ENCODE measurements at regions not wholly inside any gene's neighbourhood (a gene's known extent, or its start where the extent isn't known, plus 50 kb on each side); places are given as distances from the start of the nearest gene placed in this dataset.

DNA sequence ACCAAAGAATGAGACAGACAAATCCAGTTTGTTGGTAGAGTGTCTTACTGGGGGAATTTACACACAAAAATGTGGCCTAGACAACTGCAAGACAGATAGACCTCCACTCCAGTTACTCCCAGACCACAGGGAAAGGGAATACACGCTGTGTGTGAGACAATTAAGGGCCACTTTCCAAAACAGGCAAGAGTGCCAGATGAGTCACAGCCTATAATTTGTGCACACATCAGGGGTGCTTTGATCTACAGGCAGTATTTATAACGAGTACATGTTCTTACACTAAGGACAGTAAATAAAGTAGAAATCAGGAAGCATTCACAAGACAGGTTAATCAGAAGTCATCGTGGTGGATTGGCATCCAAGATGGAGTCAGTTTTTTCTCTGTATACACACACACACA lies 114.8 kb downstream of the ZNF622 start:
- Mint-ChIP-seq H3K27me3 (ENCODE audit: insufficient read depth, unreplicated experiment) (peaks cover 7% of the 10 kb centered on the region), H3K4me3 (ENCODE audit: unreplicated experiment) (no peak overlapping the region), H3K4me1 (ENCODE audit: low read depth, unreplicated experiment) (no peaks in the 10 kb centered on the region), H3K36me3 (ENCODE audit: insufficient read depth, unreplicated experiment) (no peaks in the 10 kb centered on the region), H3K9me3 (ENCODE audit: unreplicated experiment) (no peaks in the 10 kb centered on the region), H3K27ac (ENCODE audit: unreplicated experiment) (no peak overlapping the region)
- TF ChIP-seq, protein P1, sequence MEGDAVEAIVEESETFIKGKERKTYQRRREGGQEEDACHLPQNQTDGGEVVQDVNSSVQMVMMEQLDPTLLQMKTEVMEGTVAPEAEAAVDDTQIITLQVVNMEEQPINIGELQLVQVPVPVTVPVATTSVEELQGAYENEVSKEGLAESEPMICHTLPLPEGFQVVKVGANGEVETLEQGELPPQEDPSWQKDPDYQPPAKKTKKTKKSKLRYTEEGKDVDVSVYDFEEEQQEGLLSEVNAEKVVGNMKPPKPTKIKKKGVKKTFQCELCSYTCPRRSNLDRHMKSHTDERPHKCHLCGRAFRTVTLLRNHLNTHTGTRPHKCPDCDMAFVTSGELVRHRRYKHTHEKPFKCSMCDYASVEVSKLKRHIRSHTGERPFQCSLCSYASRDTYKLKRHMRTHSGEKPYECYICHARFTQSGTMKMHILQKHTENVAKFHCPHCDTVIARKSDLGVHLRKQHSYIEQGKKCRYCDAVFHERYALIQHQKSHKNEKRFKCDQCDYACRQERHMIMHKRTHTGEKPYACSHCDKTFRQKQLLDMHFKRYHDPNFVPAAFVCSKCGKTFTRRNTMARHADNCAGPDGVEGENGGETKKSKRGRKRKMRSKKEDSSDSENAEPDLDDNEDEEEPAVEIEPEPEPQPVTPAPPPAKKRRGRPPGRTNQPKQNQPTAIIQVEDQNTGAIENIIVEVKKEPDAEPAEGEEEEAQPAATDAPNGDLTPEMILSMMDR (IDR thresholded peaks at IDR 0.05; ENCODE audit: insufficient read depth in 1 of 2, low read depth in 1 of 2, low read length in 1 of 2, severe bottlenecking in 1 of 2, unreplicated experiment in 1 of 2), result no peak
- intact Hi-C loops (cut with micrococcal nuclease; ENCODE audit: unreplicated experiment), result no loop called here
- BruUV-seq (replicated peaks), result no TSS peak
- no peak overlapping the region for H3K4me3 ChIP-seq (ENCODE audit: low read depth, low read length)
- H3K36me3 ChIP-seq (ENCODE audit: control insufficient read depth, insufficient read depth, low read length), result no peaks in the 10 kb centered on the region
- CTCF ChIA-PET, result no interaction called here
- POLR2A ChIA-PET, result no interaction called here
- H3K9me3 ChIP-seq, result no peaks in the 10 kb centered on the region
- no peaks in the 10 kb centered on the region for H3K4me1 ChIP-seq
- no peaks in the 10 kb centered on the region for H3K27me3 ChIP-seq (replicated peaks; ENCODE audit: control insufficient read depth, insufficient read depth, low read length)
- no peak for DNase-seq

- no peaks in the 10 kb centered on the region for H3K4me1 Mint-ChIP-seq (ENCODE audit: low read depth, unreplicated experiment)
- intact Hi-C loops (cut with micrococcal nuclease; ENCODE audit: unreplicated experiment), result no loop called here
These were observed 119.2 kb downstream of the ZNF622 start for GRCh38 chr5:16346380-16346779.

DNA sequence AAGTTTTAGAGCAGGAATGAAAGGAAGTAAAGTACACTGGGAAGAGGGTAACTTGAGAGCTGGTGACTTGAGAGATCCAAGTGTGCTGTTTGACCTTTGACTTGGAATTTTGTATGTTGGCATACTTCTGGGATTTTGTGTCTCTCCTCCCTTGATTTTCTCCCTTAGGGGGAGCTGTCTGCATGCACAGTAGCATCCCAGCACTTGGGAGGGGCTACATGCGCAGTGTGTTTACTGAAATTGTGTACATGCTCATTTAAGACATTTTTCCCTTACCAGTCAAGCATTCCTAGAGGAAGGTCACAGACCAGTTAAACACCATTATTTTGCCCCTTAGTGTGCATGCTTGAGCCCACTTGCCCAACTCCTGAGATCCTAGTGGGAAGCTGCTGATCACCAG lies 120.1 kb downstream of the ZNF622 start:
- DNase-seq, result peak in 1 of 2 experiments; percentile 6
- peaks cover 3% of the 10 kb centered on the region for H3K27me3 Mint-ChIP-seq (ENCODE audit: insufficient read depth, unreplicated experiment)
- ChIA-PET POLR2A (no interaction called here), CTCF (no interaction called here)
- H3K36me3 Mint-ChIP-seq (ENCODE audit: insufficient read depth, unreplicated experiment), result no peaks in the 10 kb centered on the region
- no peaks in the 10 kb centered on the region for H3K36me3 ChIP-seq (ENCODE audit: control insufficient read depth, insufficient read depth, low read length)
- intact Hi-C loops (cut with micrococcal nuclease; ENCODE audit: unreplicated experiment), result no loop called here
- no peaks in the 10 kb centered on the region for H3K27me3 ChIP-seq (replicated peaks; ENCODE audit: control insufficient read depth, insufficient read depth, low read length)
- no TSS peak for BruUV-seq (replicated peaks)
- TF ChIP-seq, protein P1 (IDR thresholded peaks at IDR 0.05; ENCODE audit: insufficient read depth in 1 of 2, low read depth in 1 of 2, low read length in 1 of 2, severe bottlenecking in 1 of 2, unreplicated experiment in 1 of 2), result no peak
- H3K4me3 ChIP-seq (ENCODE audit: low read depth, low read length), result no peak overlapping the region
- H3K9me3 Mint-ChIP-seq (ENCODE audit: unreplicated experiment), result peaks cover 21% of the 10 kb centered on the region
- no peaks in the 10 kb centered on the region for H3K4me1 Mint-ChIP-seq (ENCODE audit: low read depth, unreplicated experiment)
- no peak overlapping the region for H3K27ac Mint-ChIP-seq (ENCODE audit: unreplicated experiment)
- no peaks in the 10 kb centered on the region for H3K4me1 ChIP-seq
- no peak overlapping the region for H3K4me3 Mint-ChIP-seq (ENCODE audit: unreplicated experiment)
- 0 out of 2 replicates have a peak, but pooled peaks cover 4% of the 10 kb centered on the region for H3K9me3 ChIP-seq

More at GRCh38 chr5:16346380-16346779, 119.2 kb downstream of the ZNF622 start:
- Mint-ChIP-seq H3K9me3 (ENCODE audit: unreplicated experiment) (peaks cover 21% of the 10 kb centered on the region), H3K27ac (ENCODE audit: unreplicated experiment) (no peak overlapping the region), H3K27me3 (ENCODE audit: insufficient read depth, unreplicated experiment) (peaks cover 3% of the 10 kb centered on the region), H3K36me3 (ENCODE audit: insufficient read depth, unreplicated experiment) (no peaks in the 10 kb centered on the region), H3K4me3 (ENCODE audit: unreplicated experiment) (no peak overlapping the region)
- TF ChIP-seq, protein P1 (IDR thresholded peaks at IDR 0.05; ENCODE audit: insufficient read depth in 1 of 2, low read depth in 1 of 2, low read length in 1 of 2, severe bottlenecking in 1 of 2, unreplicated experiment in 1 of 2), result no peak
- POLR2A ChIA-PET, result no interaction called here
- Histone ChIP-seq H3K9me3 (0 out of 2 replicates have a peak, but pooled peaks cover 4% of the 10 kb centered on the region), H3K27me3 (replicated peaks; ENCODE audit: control insufficient read depth, insufficient read depth, low read length) (no peaks in the 10 kb centered on the region), H3K4me1 (no peaks in the 10 kb centered on the region), H3K36me3 (ENCODE audit: control insufficient read depth, insufficient read depth, low read length) (no peaks in the 10 kb centered on the region), H3K4me3 (ENCODE audit: low read depth, low read length) (no peak overlapping the region)
- CTCF ChIA-PET, result no interaction called here
- BruUV-seq (replicated peaks), result no TSS peak
- DNase-seq, result no peak
